ENCODE measurements at regions not wholly inside any gene's neighbourhood (a gene's known extent, or its start where the extent isn't known, plus 50 kb on each side); places are given as distances from the start of the nearest gene placed in this dataset.

- TF ChIP-seq POLR2A (IDR thresholded peaks at IDR 0.05; ENCODE audit: low read length) (no peak), GATA1 (IDR thresholded peaks at IDR 0.05; ENCODE audit: low read depth, low read length) (no peak)
Measured at GRCh38 chr4:32207456-32207855, 1487.3 kb downstream of the PCDH7 start.
